A549 (cell line): ENCODE measurements at regions not wholly inside any gene's neighbourhood (a gene's known extent, or its start where the extent isn't known, plus 50 kb on each side); places are given as distances from the start of the nearest gene placed in this dataset.

Source experiments
- ATAC-seq, 2 experiments: fragments of 200-7000 bp in 1 of 2; fragments of >200 bp in 1 of 2; cut with Nextera tagmentation in 1 of 2; cut with Tn5 transposase in 1 of 2; 3 replicates each; pipeline versions ENCODE4 v1.8.0 to v1.9.1; 2018 to 2020; ENCODE audit warnings: mild to moderate bottlenecking in 1 of 2, moderate library complexity in 1 of 2
- CTCF ChIA-PET: fragments of 300-600 bp; sonication (Branson Sonifier 250); formaldehyde crosslinking; extraction: SDS; loops from one replicate; lab custom pipeline; 2021; ENCODE audit warnings: antibody characterized with exemption, inconsistent platforms; lab: Yijun Ruan, JAX
- POLR2A ChIA-PET: fragments of 350-600 bp; formaldehyde crosslinking; extraction: SDS; loops from one replicate; lab custom pipeline; 2021; ENCODE audit warnings: antibody characterized with exemption, inconsistent platforms; lab: Yijun Ruan, JAX
- DNase-seq, 2 experiments: peaks; one replicate each; pipeline versions ENCODE4 v3.0.0 to v3.0.0-alpha.2; 2011 to 2016; ENCODE audit warnings: low read depth in 1 of 2, low spot score in 1 of 2
- FAIRE-seq: peaks from 2 replicates; lab custom pipeline; 2011; peaks lifted over from hg19 to GRCh38; lab: Jason Lieb, UNC
- H3K27ac ChIP-seq, 2 experiments: fragments of >200 bp; sonication (Bioruptor Twin); formaldehyde crosslinking; 3 replicates each; pipeline ENCODE4 v1.5.1; 2016 to 2017
- H3K4me1 ChIP-seq: fragments of >200 bp; sonication (Bioruptor Twin); formaldehyde crosslinking; 3 replicates; pipeline ENCODE4 v1.6.1; 2016
- H3K4me2 ChIP-seq: fragments of >200 bp; sonication (Bioruptor Twin); formaldehyde crosslinking; 3 replicates; pipeline ENCODE4 v1.6.1; 2016
- H3K4me3 ChIP-seq: fragments of >200 bp; sonication (Bioruptor Twin); formaldehyde crosslinking; 3 replicates; pipeline ENCODE4 v1.5.1; 2016
- H3K9me3 ChIP-seq: fragments of >200 bp; sonication (Bioruptor Twin); formaldehyde crosslinking; 3 replicates; pipeline ENCODE4 v1.6.1; 2016
- ATOH8 ChIP-seq: fragments of 250-450 bp; sonication (Bioruptor Pico); IDR thresholded peaks from 2 replicates; pipeline ENCODE4 v1.5.0; 2020; ENCODE audit warnings: low read depth, mild to moderate bottlenecking, moderate library complexity
- BCL3 ChIP-seq: fragments of >200 bp; sonication (Bioruptor Twin); formaldehyde crosslinking; IDR thresholded peaks from 3 replicates; pipeline ENCODE4 v1.6.1; 2016
- CHD2 ChIP-seq: fragments of 150-350 bp; IDR thresholded peaks from 2 replicates; pipeline ENCODE4 v1.6.1; 2014; ENCODE audit warnings: low read length; ENCODE audit not compliant: partially characterized antibody
- CTCF ChIP-seq: fragments of >200 bp; sonication (Bioruptor Twin); formaldehyde crosslinking; IDR thresholded peaks from 3 replicates; pipeline ENCODE4 v1.5.1; 2016
- EP300 ChIP-seq, 2 experiments: fragments of >200 bp; sonication (Bioruptor Twin); formaldehyde crosslinking; IDR thresholded peaks; 2 replicates in 1 of 2; 3 replicates in 1 of 2; pipeline ENCODE4 v1.6.1; 2016 to 2017
- FOSL2 ChIP-seq, 2 experiments: fragments of 450-650 bp in 1 of 2; fragments of >200 bp in 1 of 2; sonication (Bioruptor Twin) in 1 of 2; formaldehyde crosslinking; IDR thresholded peaks; 2 replicates each; pipeline versions ENCODE4 v1.5.0 to v1.6.1; 2016 to 2020; ENCODE audit warnings: mild to moderate bottlenecking in 1 of 2, moderate library complexity in 1 of 2
- FOXS1 ChIP-seq: fragments of 250-450 bp; sonication (Bioruptor Pico); IDR thresholded peaks from 2 replicates; pipeline ENCODE4 v1.5.0; 2020; ENCODE audit warnings: mild to moderate bottlenecking, moderate library complexity
- HES2 ChIP-seq: fragments of >200 bp; sonication (Bioruptor Twin); formaldehyde crosslinking; IDR thresholded peaks from 2 replicates; pipeline ENCODE4 v1.6.1; 2016
- HEYL ChIP-seq: fragments of 250-450 bp; sonication (Bioruptor Pico); IDR thresholded peaks from 2 replicates; pipeline ENCODE4 v1.8.0; 2021; ENCODE audit warnings: mild to moderate bottlenecking, moderate library complexity
- HOXA7 ChIP-seq: fragments of 250-450 bp; sonication (Bioruptor Pico); IDR thresholded peaks from 2 replicates; pipeline ENCODE4 v1.5.0; 2020; ENCODE audit warnings: mild to moderate bottlenecking, moderate library complexity
- MAFK ChIP-seq: fragments of 450-650 bp; IDR thresholded peaks from 2 replicates; pipeline ENCODE4 v1.6.1; 2014; ENCODE audit not compliant: partially characterized antibody
- MAX ChIP-seq: IDR thresholded peaks from 2 replicates; pipeline ENCODE4 v1.6.1; 2012
- NR3C1 ChIP-seq: fragments of >200 bp; sonication (Bioruptor Twin); formaldehyde crosslinking; IDR thresholded peaks from 3 replicates; pipeline ENCODE4 v1.6.1; 2017
- PHF8 ChIP-seq: fragments of 200-600 bp; sonication (generic); IDR thresholded peaks from 2 replicates; pipeline ENCODE4 v1.6.1; 2016; ENCODE audit warnings: low read depth, mild to moderate bottlenecking, antibody characterized with exemption, moderate library complexity, borderline replicate concordance
- RCOR1 ChIP-seq: fragments of 150-350 bp; IDR thresholded peaks from 2 replicates; pipeline ENCODE4 v1.6.1; 2014; ENCODE audit warnings: antibody characterized with exemption, low read length, low read depth
- SMC3 ChIP-seq: fragments of >200 bp; sonication (Bioruptor Twin); formaldehyde crosslinking; IDR thresholded peaks from 3 replicates; pipeline ENCODE4 v1.6.1; 2018; ENCODE audit warnings: inconsistent platforms
- SREBF2 ChIP-seq: fragments of 450-650 bp; IDR thresholded peaks from 2 replicates; pipeline ENCODE4 v1.6.1; 2014; ENCODE audit warnings: mild to moderate bottlenecking, moderate library complexity
- TP53 ChIP-seq: fragments of 250-450 bp; sonication (Bioruptor Pico); IDR thresholded peaks from 2 replicates; pipeline ENCODE4 v1.5.0; 2021; ENCODE audit warnings: mild to moderate bottlenecking, moderate library complexity
- ZNF302 ChIP-seq: fragments of 250-450 bp; sonication (Bioruptor Pico); IDR thresholded peaks from 2 replicates; pipeline ENCODE4 v1.9.0; 2021; ENCODE audit warnings: inconsistent platforms, mild to moderate bottlenecking, moderate library complexity
- WGBS: methylation state at CpG from one replicate; pipeline ENCODE4 v1.1.6; 2017; ENCODE audit errors: missing lambda C conversion rate; 5-methylcytosine and 5-hydroxymethylcytosine counted together

- Histone ChIP-seq H3K9me3 (0 out of 3 replicates have a peak, but pooled peaks cover 12% of the 10 kb centered on the region), H3K4me2 (no peak overlapping the region), H3K4me3 (no peak overlapping the region), H3K27ac (no peak overlapping the region), H3K4me1 (no peaks in the 10 kb centered on the region)
- POLR2A ChIA-PET: no interaction called here
- CTCF ChIA-PET: interaction anchor here (1.0 to 6.9 kb wide), 4 partner anchors 8 to 454 kb away, joined by 4 to 78 read pairs (median 8); no protein-coding TSS in a partner anchor
- TF ChIP-seq FOXS1 (CRISPR knock-in tag) (no peak), TP53 (CRISPR knock-in tag) (no peak), MAX (no peak), SMC3 (no peak), PHF8 (no peak), CHD2 (no peak), HES2 (no peak), ATOH8 (CRISPR knock-in tag) (no peak), NR3C1 (no peak), HEYL (CRISPR knock-in tag) (no peak)
- WGBS: 45% methylated on average over 2 of the region's 2 CpGs
- ATAC-seq: no peak
- FAIRE-seq: no peak
- DNase-seq: no peak
Observed at GRCh38 chr5:133878236-133878555, 90.2 kb downstream of the C5orf15 start.

GRCh38 chr5:133877351-133878235 is 90.8 kb downstream of the C5orf15 start:
- DNase-seq (no peak), FAIRE-seq (no peak), ATAC-seq (no peak)
- Histone ChIP-seq H3K9me3 (0 out of 3 replicates have a peak, but pooled peaks cover 12% of the 10 kb centered on the region), H3K4me3 (no peak overlapping the region), H3K27ac (no peak overlapping the region), H3K4me2 (no peak overlapping the region), H3K4me1 (peaks cover 5% of the 10 kb centered on the region; the same call in 1 of the 3 replicates)
- TF ChIP-seq CTCF: no peak
- no peak for TF ChIP-seq HOXA7 (CRISPR knock-in tag)
- TF ChIP-seq EP300 (IDR thresholded peaks at IDR 0.05): no peak
- no peak for TF ChIP-seq HES2
- no peak for TF ChIP-seq MAFK
- TF ChIP-seq BCL3: no peak
- TF ChIP-seq RCOR1: no peak
- TF ChIP-seq FOSL2 (IDR thresholded peaks at IDR 0.05): no peak
- TF ChIP-seq FOSL2 (CRISPR knock-in tag; IDR thresholded peaks at IDR 0.05): no peak
- no peak for TF ChIP-seq ZNF302 (CRISPR knock-in tag)
- no peak for TF ChIP-seq SREBF2
- ChIA-PET CTCF (interaction anchor here (1.0 to 6.9 kb wide), 4 partner anchors 8 to 454 kb away, joined by 4 to 78 read pairs (median 8); no protein-coding TSS in a partner anchor), POLR2A (no interaction called here)
- WGBS: 69% methylated on average over 10 of the region's 10 CpGs
